HFF-Myc (cell line): ENCODE measurements at regions not wholly inside any gene's neighbourhood (a gene's known extent, or its start where the extent isn't known, plus 50 kb on each side); places are given as distances from the start of the nearest gene placed in this dataset.

Source experiments
- DNase-seq: peaks from one replicate; pipeline ENCODE4 v3.0.0-alpha.2; 2011; ENCODE audit warnings: low read depth; ENCODE audit errors: extremely low read depth
- H3K4me3 ChIP-seq: replicated peaks from 2 replicates; pipeline ENCODE4 v1.5.1; 2011; ENCODE audit warnings: low read depth, mild to moderate bottlenecking, control low read depth, low read length
- TF ChIP-seq, protein P1 (sequence below): IDR thresholded peaks from 2 replicates; pipeline ENCODE4 v1.5.1; 2012; ENCODE audit warnings: mild to moderate bottlenecking, low read depth, low read length, control low read depth; ENCODE audit errors: missing control alignments

DNA sequence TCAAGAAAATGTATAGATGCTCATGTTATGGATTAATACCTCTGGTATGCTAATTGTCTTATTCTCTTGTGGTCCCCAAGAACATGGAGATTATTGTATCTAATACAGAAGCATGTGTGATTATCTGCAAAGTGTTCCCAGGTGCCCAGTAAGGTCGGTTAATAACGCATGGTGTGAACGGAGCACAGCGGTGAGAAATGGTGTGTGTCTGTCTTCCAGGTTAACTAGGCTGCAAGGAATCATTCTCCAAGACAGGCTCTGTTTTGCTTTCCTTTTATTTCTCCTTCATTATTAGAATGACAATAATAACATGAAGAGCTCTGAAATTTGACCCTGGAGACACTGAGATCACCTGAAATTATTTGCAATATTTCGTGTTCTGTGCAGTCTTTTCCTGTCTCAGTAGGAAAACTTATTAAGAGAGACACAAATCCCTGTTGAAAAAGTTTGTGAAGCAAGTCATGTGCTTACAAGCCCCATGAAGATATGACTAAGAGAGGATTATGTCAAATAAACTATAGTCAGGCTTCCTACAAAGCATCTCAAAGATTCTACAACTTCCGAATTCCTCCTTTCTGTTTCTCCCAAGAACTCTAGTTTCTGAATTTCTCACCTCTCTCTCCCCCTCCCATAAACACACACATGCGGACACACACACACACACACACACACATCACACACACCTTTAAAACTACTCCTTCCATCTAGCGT lies 230.9 kb downstream of the HS3ST1 start:
- DNase-seq: no peak

DNA sequence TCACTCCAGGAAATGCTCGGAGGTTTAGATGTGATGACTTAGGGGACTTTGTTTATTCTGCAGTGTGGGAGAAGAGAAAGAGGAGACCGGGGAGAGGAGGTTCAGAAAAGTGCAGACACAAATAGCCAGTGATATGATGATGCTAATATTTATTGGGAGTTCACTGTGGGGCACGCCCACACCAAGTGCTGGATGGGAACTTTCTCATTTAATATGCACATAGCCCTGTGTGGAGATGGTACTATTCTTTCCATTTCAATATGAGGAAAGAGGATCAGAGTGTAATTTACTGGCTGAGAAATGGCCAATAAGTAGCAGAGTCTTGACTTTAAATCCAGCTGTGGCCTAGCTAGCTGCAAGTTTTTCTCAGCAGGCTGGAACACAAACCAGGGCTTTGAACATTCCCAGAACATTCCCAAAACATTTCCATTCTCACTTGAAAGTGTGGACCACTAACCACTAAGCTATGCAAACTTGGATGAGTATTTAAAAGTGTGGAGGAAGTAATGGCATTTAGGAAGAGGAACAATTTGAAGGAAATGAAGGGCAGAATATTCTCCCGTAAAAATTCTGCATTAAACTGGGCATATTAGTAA lies 231.7 kb downstream of the HS3ST1 start:
- DNase-seq: no peak
- TF ChIP-seq, protein P1, sequence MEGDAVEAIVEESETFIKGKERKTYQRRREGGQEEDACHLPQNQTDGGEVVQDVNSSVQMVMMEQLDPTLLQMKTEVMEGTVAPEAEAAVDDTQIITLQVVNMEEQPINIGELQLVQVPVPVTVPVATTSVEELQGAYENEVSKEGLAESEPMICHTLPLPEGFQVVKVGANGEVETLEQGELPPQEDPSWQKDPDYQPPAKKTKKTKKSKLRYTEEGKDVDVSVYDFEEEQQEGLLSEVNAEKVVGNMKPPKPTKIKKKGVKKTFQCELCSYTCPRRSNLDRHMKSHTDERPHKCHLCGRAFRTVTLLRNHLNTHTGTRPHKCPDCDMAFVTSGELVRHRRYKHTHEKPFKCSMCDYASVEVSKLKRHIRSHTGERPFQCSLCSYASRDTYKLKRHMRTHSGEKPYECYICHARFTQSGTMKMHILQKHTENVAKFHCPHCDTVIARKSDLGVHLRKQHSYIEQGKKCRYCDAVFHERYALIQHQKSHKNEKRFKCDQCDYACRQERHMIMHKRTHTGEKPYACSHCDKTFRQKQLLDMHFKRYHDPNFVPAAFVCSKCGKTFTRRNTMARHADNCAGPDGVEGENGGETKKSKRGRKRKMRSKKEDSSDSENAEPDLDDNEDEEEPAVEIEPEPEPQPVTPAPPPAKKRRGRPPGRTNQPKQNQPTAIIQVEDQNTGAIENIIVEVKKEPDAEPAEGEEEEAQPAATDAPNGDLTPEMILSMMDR: no peak
- H3K4me3 ChIP-seq: no peak overlapping the region

More for the DNA sequence above, 230.9 kb downstream of the HS3ST1 start:
- no peak overlapping the region for H3K4me3 ChIP-seq
- TF ChIP-seq, protein P1: no peak

DNA sequence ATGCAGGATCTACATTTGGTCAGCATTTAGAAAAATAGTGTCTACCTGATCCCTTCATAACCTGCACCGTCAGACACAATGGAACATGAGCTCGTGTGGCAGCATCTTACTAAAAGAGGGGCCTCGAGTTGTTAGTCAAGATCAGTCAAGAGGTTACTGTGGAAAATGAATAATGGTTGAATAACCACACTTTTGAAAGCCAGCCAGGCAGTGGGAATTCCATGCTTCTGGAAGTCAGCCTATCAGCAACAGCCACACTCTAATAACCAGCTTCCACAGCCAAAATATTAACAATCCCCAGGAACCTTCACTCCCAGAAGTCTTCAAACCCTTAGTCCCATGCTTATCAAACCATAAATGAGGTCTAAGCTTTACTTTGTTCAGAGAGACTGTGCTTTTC lies 234.3 kb downstream of the HS3ST1 start:
- H3K4me3 ChIP-seq: no peak overlapping the region
- no peak for DNase-seq

DNA sequence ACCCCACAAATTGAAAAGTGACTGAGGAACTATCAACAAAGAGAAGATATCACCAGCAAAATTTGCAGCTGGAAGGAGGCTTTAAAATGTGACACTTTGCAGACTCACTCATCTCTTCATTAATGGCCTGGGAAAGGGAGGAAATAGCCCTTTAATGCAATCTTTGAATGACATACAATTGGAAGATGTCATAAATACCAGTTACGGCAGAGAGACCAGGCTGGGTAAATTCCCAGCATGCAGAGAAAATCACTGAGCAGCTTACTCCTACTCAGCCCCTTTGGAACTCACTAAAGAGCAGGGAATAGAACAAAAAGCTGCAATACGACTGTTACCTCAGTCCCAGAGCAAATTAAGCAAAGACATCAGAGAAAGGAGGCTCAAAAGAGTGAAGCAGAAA lies 238.9 kb downstream of the HS3ST1 start:
- DNase-seq: no peak
- no peak overlapping the region for H3K4me3 ChIP-seq
- TF ChIP-seq, protein P1: no peak

More for the DNA sequence above, 234.3 kb downstream of the HS3ST1 start:
- TF ChIP-seq, protein P1: no peak

DNA sequence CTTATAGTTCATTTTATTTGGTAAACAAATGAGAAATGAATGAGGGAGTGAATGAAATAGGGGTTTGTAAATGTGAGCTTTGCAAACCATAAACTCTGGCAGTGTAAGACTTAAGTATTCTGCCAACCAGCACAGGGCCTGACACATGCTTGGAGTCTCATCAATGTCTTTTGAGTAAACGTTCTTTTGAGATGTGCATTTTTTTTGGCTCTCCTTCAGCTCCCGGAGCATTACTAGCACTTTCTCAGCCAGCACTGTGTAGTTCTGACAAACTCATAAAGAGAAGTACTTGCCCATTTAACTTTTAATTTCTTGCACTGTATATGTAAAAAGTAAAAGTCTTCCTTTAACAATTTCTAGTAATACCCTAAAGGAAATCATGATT lies 245.3 kb downstream of the HS3ST1 start:
- TF ChIP-seq, protein P1: no peak
- no peak overlapping the region for H3K4me3 ChIP-seq
- DNase-seq: no peak

DNA sequence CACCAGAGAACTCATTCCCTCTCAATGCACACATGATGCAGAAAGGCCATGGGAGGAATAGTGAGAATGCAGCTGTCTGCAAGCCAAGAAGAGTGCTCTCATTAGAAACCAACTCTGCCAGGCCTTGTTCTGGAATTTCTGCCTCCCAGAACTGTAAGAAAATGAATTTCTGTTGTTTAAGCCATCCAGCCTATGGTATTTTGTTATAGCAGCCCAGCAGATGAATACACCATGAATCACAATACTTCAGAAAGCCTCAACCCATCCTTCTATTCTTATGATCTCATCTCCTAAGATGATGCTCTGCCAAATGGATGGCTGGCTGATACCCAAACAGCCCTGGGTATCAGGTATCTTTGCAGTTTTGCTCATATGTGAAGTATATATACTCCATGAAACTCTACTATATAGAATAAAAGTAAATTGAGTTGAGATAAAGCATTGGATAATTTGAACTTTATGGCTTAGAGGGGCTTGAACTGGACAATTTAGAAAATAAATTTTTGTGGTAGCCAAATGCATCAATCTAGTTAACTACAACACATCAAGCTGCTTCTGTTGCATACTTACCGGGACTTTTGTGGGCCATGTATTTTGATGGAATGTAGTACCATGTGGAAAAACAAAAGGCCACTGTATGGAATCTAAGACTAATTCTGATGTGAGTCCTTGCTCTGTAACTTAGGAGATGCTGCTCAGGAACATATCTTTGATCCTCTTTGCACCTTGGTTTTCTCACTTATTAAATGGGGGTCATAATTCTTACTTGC lies 245.9 kb downstream of the HS3ST1 start:
- H3K4me3 ChIP-seq: no peak overlapping the region
- DNase-seq: no peak
- TF ChIP-seq, protein P1: no peak
